Spleen (tissue), 11 donors: ENCODE measurements at regions not wholly inside any gene's neighbourhood (a gene's known extent, or its start where the extent isn't known, plus 50 kb on each side); places are given as distances from the start of the nearest gene placed in this dataset.

ENCODE experiments used
- DNase-seq: peaks from one replicate; pipeline ENCODE4 v3.0.0-alpha.2; 2020
- H3K27ac ChIP-seq, 8 donors: fragments of 200-600 bp; sonication (generic) in 7 of 8; 1 replicate in 4 of 8; 2 replicates in 4 of 8; pipeline versions ENCODE4 v1.5.0 to v1.8.0; 2016 to 2021; ENCODE audit warnings: inconsistent platforms in 4 of 8, mild to moderate bottlenecking in 4 of 8, moderate library complexity in 1 of 8
- H3K27me3 ChIP-seq, 7 donors: fragments of 200-600 bp; sonication (generic) in 6 of 7; replicated peaks in 1 of 7; 1 replicate in 4 of 7; 2 replicates in 3 of 7; pipeline versions ENCODE4 v1.5.0 to v1.8.0; 2016 to 2021; ENCODE audit warnings: inconsistent platforms in 3 of 7, mild to moderate bottlenecking in 1 of 7
- H3K36me3 ChIP-seq, 6 donors: fragments of 200-600 bp; sonication (generic) in 5 of 6; 1 replicate in 4 of 6; 2 replicates in 2 of 6; pipeline versions ENCODE4 v1.5.0 to v1.8.0; 2016 to 2021; ENCODE audit warnings: inconsistent platforms in 2 of 6
- H3K4me1 ChIP-seq, 6 donors: fragments of 200-600 bp; sonication (generic) in 5 of 6; 1 replicate in 3 of 6; 2 replicates in 3 of 6; pipeline versions ENCODE4 v1.5.0 to v1.8.0; 2016 to 2021; ENCODE audit warnings: inconsistent platforms in 3 of 6
- H3K4me3 ChIP-seq, 8 donors: fragments of 200-600 bp; sonication (generic) in 7 of 8; 1 replicate in 4 of 8; 2 replicates in 4 of 8; pipeline versions ENCODE4 v1.5.0 to v1.8.0; 2016 to 2021; ENCODE audit warnings: inconsistent platforms in 4 of 8, mild to moderate bottlenecking in 4 of 8, moderate library complexity in 2 of 8
- H3K9me3 ChIP-seq, 8 donors: fragments of 200-600 bp; sonication (generic) in 7 of 8; 1 replicate in 4 of 8; 2 replicates in 4 of 8; pipeline versions ENCODE4 v1.5.0 to v1.8.0; 2016 to 2021; ENCODE audit warnings: inconsistent platforms in 4 of 8
- POLR2A ChIP-seq, 3 donors: fragments of 450-650 bp; IDR thresholded peaks; one replicate each; pipeline ENCODE4 v1.5.1; 2017; ENCODE audit warnings: antibody characterized with exemption in 3 of 3, mild to moderate bottlenecking in 1 of 3
- POLR2AphosphoS5 ChIP-seq, 3 donors: sonication (generic); formaldehyde crosslinking; IDR thresholded peaks; one replicate each; pipeline ENCODE4 v1.5.1; 2017; ENCODE audit warnings: antibody characterized with exemption in 3 of 3
- WGBS, 5 donors: extraction: QIAGEN DNeasy Blood & Tissue Kit in 3 of 5; methylation state at CpG; one replicate each; pipeline versions ENCODE4 v1.1.5 to v1.1.7; 2013 to 2018; 5-methylcytosine and 5-hydroxymethylcytosine counted together
- intact Hi-C: fragments of 100-400 bp; cut with DNase I; formaldehyde crosslinking; loops from one replicate; pipeline ENCODE4 v1.15.0; 2023; ENCODE audit warnings: low total_unique reads
- TF ChIP-seq, protein P1 (sequence below), 11 experiments: fragments of 200-600 bp in 7 of 11; fragments of 450-650 bp in 4 of 11; sonication (generic) in 4 of 11; IDR thresholded peaks in 8 of 11; conservative IDR thresholded peaks in 3 of 11; 1 replicate in 7 of 11; 2 replicates in 4 of 11; pipeline versions ENCODE4 v1.4.0 to v1.8.0; 2016 to 2021; ENCODE audit warnings: antibody characterized with exemption in 11 of 11, inconsistent platforms in 4 of 11, mild to moderate bottlenecking in 1 of 11
- donor health status: healthy with polysubstance abuse.
- donor health status: DM: no; HTN: no; CAD: no; lungs with moderate emphysema.
- donor health status: DM: no; HTN: no; CAD: no.
- donor health status: Bipolar disorder and iron deficiency.
- donor health status: healthy.
- donor health status: DM: no; HTN: no; CAD: no.
- donor health status: DM: yes; HTN: yes; CAD: no.

DNA sequence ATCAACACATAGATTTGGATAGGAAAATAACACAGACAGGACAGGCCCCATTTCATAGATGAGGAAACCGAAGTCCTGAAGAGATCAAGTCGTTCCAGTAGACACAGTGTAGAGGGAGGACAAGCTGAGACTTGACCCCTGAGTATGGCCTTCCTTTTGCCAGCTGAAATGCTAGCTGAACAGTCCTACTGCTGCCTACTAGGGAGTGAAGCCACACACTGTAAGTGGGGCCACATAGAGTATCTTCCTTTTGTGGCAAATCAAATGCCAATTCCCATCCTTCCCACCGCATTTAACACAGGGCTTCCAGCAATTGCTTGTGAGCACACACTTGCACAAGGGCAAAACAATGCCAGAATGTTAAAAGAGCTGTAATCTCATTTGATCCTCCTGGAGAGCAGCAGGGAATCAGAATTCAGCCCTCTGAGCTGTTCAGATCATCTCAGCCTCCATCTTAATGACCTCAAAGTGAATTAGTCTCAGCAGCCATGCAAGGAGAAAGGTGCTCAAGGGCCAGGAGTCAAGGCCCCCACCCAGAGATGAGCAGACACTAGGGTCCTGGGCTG lies 380.5 kb downstream of the EMP1 start:
- H3K9me3 ChIP-seq: no peaks in the 10 kb centered on the region
- no peak for DNase-seq
- no peaks in the 10 kb centered on the region for H3K4me1 ChIP-seq
- no peaks in the 10 kb centered on the region for H3K27me3 ChIP-seq
- H3K4me3 ChIP-seq: no peak overlapping the region
- 86 to 90% (median 88%) methylated on average over 3 of the region's 3 CpGs for WGBS, 5 donors
- no peaks in the 10 kb centered on the region for H3K36me3 ChIP-seq
- no peak for TF ChIP-seq POLR2A (IDR thresholded peaks at IDR 0.05)
- TF ChIP-seq POLR2AphosphoS5 (IDR thresholded peaks at IDR 0.05): no peak
- TF ChIP-seq, protein P1, sequence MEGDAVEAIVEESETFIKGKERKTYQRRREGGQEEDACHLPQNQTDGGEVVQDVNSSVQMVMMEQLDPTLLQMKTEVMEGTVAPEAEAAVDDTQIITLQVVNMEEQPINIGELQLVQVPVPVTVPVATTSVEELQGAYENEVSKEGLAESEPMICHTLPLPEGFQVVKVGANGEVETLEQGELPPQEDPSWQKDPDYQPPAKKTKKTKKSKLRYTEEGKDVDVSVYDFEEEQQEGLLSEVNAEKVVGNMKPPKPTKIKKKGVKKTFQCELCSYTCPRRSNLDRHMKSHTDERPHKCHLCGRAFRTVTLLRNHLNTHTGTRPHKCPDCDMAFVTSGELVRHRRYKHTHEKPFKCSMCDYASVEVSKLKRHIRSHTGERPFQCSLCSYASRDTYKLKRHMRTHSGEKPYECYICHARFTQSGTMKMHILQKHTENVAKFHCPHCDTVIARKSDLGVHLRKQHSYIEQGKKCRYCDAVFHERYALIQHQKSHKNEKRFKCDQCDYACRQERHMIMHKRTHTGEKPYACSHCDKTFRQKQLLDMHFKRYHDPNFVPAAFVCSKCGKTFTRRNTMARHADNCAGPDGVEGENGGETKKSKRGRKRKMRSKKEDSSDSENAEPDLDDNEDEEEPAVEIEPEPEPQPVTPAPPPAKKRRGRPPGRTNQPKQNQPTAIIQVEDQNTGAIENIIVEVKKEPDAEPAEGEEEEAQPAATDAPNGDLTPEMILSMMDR (IDR thresholded peaks at IDR 0.05 in 8 of 11, conservative IDR thresholded peaks at IDR 0.05 in 3 of 11): no peak
- intact Hi-C loops: no loop called here
- no peak overlapping the region for H3K27ac ChIP-seq

DNA sequence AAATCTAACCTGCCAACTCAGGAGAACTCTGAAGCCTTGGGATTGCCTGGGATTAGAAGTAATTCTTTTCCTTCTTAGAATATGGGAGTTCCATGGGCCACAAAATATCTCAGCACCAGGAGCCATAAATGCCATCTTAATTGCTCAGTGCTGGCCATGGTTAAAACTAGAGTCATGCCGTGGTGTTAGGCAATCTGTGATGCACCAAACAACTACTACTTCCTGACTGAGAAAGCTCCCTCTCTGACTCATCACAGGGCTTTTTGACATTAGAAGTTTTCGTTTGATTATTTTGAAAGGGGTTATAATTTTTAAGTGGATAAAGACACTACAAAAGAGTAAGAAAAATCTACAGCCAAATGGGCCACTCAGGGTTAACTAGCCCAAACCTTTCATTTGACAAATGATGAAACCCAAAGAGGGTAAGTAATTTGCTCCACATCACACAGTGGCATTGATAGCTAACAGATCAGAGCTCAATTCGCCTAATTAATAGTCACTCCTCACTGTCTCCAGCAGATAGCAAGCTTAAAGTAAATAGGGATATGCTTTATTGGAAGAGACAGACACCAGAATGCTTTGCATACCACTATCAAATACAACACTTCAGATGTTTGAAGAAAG lies 377.3 kb downstream of the EMP1 start:
- no peaks in the 10 kb centered on the region for H3K4me1 ChIP-seq
- DNase-seq: no peak
- no peaks in the 10 kb centered on the region for H3K9me3 ChIP-seq
- 45 to 55% (median 52%) methylated on average over 3 of the region's 3 CpGs for WGBS, 5 donors
- H3K27me3 ChIP-seq: no peaks in the 10 kb centered on the region
- H3K36me3 ChIP-seq: no peaks in the 10 kb centered on the region
- no peak overlapping the region for H3K4me3 ChIP-seq
- no peak overlapping the region for H3K27ac ChIP-seq
- intact Hi-C loops: no loop called here
- TF ChIP-seq, protein P1 (IDR thresholded peaks at IDR 0.05 in 8 of 11, conservative IDR thresholded peaks at IDR 0.05 in 3 of 11): no peak
- TF ChIP-seq POLR2A (IDR thresholded peaks at IDR 0.05): no peak
- TF ChIP-seq POLR2AphosphoS5 (IDR thresholded peaks at IDR 0.05): no peak

DNA sequence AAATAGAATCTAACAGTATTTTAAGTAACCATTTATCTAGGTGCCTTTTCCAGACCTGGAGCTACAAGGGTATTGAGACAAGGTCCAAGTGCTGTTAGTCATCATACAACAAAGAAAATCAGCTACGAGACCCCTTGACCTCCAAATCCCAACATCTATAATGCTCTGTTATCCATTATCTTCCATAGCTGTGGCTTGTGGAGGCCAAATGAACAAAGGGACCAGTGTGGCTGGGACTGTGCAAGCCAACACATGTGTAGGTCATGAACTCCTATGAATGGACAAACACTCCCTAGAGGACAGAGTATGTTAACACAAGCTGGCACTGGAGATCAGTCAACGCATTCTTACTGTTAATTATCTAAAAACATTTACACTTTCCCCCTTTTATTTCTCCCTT lies 374.5 kb downstream of the EMP1 start:
- Histone ChIP-seq H3K4me1 (no peaks in the 10 kb centered on the region), H3K4me3 (no peak overlapping the region), H3K27me3 (no peaks in the 10 kb centered on the region), H3K27ac (no peak overlapping the region), H3K36me3 (no peaks in the 10 kb centered on the region), H3K9me3 (no peaks in the 10 kb centered on the region)
- TF ChIP-seq POLR2A (IDR thresholded peaks at IDR 0.05): no peak
- TF ChIP-seq, protein P1 (IDR thresholded peaks at IDR 0.05 in 8 of 11, conservative IDR thresholded peaks at IDR 0.05 in 3 of 11): no peak
- no peak for TF ChIP-seq POLR2AphosphoS5 (IDR thresholded peaks at IDR 0.05)
- 82 to 96% (median 94%) methylated on average over 2 of the region's 2 CpGs for WGBS, 5 donors
- intact Hi-C loops: no loop called here
- no peak for DNase-seq

DNA sequence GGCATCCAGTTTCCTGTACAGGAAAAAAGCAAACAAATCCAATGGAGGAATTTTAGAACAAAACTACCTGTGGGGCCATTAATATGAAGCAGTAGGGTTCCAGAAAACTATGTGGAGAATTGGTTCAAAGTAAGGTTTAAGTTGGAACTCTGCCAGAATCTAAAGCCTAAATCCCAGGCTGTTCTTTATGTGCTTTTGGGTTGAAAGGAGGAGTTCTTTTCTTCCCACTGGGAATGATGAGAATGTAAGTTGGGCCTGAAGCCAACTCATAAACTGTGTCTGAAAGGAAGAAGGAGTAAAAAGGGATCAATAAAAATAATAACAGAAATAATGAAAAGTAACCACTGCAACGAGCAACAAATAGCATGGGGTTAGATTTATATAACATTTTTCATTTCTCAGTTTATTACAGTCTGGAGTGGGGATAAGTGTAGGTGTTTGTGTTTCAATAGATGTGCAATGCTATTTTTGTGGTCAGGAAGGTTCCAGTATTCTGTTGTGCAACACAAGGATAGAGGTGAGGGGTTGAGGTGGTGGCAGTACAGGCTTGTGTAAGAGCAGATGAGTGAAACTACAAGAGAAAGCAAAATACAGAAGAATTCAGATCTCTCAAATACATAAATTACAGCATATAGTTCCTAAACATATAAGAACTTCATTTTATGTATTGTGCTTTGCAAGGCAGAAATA lies 373.6 kb downstream of the EMP1 start:
- H3K4me1 ChIP-seq: no peaks in the 10 kb centered on the region
- TF ChIP-seq POLR2AphosphoS5 (IDR thresholded peaks at IDR 0.05): no peak
- TF ChIP-seq, protein P1 (IDR thresholded peaks at IDR 0.05 in 8 of 11, conservative IDR thresholded peaks at IDR 0.05 in 3 of 11): no peak
- TF ChIP-seq POLR2A (IDR thresholded peaks at IDR 0.05): no peak
- H3K27me3 ChIP-seq: no peaks in the 10 kb centered on the region
- H3K9me3 ChIP-seq: no peaks in the 10 kb centered on the region
- no peaks in the 10 kb centered on the region for H3K36me3 ChIP-seq
- intact Hi-C loops: no loop called here
- DNase-seq: no peak
- no peak overlapping the region for H3K27ac ChIP-seq
- H3K4me3 ChIP-seq: no peak overlapping the region
- WGBS, 5 donors: 65 to 81% (median 80%) methylated on average over 1 of the region's 1 CpG
